ENCODE measurements at regions not wholly inside any gene's neighbourhood (a gene's known extent, or its start where the extent isn't known, plus 50 kb on each side); places are given as distances from the start of the nearest gene placed in this dataset.
"Not testable (repeated sequence)": the region's sequence is repeated elsewhere in the genome, so short reads cannot be mapped to it uniquely, and the experiment has no call there.

DNA sequence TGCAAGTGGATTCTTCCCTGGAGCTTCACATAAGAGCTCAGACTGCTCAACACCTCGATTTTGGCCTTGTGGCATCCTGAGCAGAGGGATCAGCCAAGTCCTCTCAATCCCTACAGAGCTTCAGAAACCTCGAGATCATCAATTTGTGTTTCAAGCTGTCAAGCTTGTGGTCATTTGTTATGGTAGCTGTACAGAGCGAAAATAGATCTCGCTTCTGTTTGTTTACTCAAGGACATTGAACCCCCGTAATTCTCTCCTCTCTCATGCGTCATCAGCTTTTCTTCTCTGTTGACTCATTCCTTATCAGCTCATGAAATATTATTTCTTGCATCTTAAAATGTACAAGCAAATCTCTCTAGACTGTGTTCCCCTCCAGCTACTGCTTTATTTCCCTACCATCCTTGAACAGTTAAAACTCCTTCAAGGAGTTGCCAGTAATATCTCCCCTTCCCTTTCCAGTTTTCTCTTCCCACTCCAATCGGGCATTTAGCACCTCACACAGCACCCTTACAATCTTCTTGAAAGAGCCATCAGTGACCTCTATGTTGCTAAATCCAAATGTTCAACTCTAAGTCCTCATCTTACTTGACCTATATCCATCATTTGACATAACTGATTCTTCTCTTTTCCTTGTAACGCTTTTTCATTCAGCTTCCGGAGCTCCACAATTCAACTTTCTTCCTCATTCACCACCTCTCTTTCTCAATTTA lies 106.2 kb upstream of the FAT1 start:
- no peak overlapping the region for H3K27ac Mint-ChIP-seq
- ATAC-seq, result no peak
- no peaks in the 10 kb centered on the region for H3K27me3 Mint-ChIP-seq
- no peaks in the 10 kb centered on the region for H3K4me1 Mint-ChIP-seq
- H3K4me3 Mint-ChIP-seq, result no peak overlapping the region
- peaks cover 16% of the 10 kb centered on the region for H3K9me3 Mint-ChIP-seq
- no peaks in the 10 kb centered on the region for H3K36me3 Mint-ChIP-seq

DNA sequence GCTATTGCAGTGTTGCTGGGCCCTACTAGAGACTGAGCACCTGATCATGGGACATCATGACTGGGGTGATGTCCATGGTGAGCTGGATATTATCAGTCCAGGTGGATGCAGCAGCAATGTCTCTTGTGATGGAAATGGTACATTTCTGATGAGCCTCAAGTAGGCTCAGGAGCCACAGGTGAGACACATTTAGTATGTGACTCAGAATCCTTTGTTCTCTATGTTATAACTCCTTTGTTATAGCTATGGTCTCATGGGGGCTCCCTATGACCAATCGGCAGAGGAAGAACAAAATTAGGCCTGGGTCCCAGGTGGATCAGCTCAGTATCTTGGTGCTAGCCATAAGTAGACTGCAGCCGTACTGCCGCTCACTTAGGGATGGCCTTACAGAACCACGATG lies 107.9 kb upstream of the FAT1 start:
- H3K27me3 Mint-ChIP-seq, result no peaks in the 10 kb centered on the region
- H3K4me3 Mint-ChIP-seq, result no peak overlapping the region
- no peak for ATAC-seq
- H3K9me3 Mint-ChIP-seq, result peaks cover 16% of the 10 kb centered on the region
- H3K36me3 Mint-ChIP-seq, result no peaks in the 10 kb centered on the region
- H3K4me1 Mint-ChIP-seq, result no peaks in the 10 kb centered on the region
- no peak overlapping the region for H3K27ac Mint-ChIP-seq

DNA sequence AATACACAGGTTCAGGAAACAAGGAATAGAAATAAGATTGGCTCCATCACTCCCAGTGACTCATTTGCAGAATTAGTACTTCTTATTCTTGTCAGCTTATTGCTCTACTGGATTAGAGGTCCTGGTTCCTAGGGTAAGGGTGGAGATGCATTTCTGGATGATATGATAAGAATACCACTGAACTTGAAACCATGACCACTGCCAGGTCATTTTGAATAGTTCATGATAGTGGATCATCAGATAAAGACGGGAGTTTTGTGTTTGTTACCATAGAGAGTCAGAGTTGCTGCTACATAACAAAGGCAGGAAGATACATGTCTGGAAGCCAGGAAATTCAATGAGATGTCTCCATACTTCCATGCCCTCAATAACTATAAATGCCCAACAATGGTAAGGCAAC lies 109.2 kb upstream of the FAT1 start:
- no peak for ATAC-seq
- Mint-ChIP-seq H3K36me3 (no peaks in the 10 kb centered on the region), H3K27ac (no peak overlapping the region), H3K9me3 (peaks cover 13% of the 10 kb centered on the region), H3K4me3 (no peak overlapping the region), H3K4me1 (no peaks in the 10 kb centered on the region), H3K27me3 (no peaks in the 10 kb centered on the region)

DNA sequence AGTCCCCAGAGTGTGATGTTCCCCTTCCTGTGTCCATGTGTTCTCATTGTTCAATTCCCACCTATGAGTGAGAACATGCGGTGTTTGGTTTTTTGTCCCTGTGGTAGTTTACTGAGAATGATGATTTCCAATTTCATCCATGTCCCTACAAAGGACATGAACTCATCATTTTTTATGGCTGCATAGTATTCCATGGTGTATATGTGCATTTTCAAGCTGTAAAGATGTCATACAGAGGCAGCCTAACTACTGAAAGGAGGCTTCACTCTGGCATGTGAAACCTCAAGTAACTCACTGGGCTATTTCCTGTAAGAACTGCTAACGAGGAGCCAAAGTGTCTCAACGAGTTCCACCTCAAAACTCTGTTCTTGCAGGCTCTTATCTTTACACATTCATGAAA lies 113.8 kb upstream of the FAT1 start:
- H3K4me1 Mint-ChIP-seq, H3K9me3 Mint-ChIP-seq, H3K36me3 Mint-ChIP-seq, H3K27ac Mint-ChIP-seq, ATAC-seq, H3K27me3 Mint-ChIP-seq, H3K4me3 Mint-ChIP-seq: not testable (repeated sequence)

DNA sequence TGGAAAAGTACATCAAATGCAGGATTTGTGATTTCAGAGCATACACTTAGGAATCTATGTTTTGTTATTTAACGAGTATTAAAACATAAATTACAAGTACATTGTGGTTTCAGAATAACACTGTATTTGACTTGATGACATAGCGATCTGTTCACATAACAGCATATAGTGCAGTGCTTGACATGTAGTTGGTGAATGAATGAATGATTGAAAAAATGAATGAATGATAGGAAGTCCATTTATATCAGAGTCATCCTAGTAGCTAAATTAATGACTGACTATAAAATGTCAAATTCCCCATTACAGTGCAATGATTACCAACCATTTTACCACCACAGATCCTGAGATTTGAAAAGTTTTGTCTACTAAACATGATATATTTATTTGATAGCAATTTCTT lies 114.6 kb upstream of the FAT1 start:
- H3K4me1 Mint-ChIP-seq, result no peaks in the 10 kb centered on the region
- no peaks in the 10 kb centered on the region for H3K36me3 Mint-ChIP-seq
- H3K9me3 Mint-ChIP-seq, result peaks cover 8% of the 10 kb centered on the region
- no peak overlapping the region for H3K27ac Mint-ChIP-seq
- no peaks in the 10 kb centered on the region for H3K27me3 Mint-ChIP-seq
- H3K4me3 Mint-ChIP-seq, result no peak overlapping the region
- no peak for ATAC-seq

DNA sequence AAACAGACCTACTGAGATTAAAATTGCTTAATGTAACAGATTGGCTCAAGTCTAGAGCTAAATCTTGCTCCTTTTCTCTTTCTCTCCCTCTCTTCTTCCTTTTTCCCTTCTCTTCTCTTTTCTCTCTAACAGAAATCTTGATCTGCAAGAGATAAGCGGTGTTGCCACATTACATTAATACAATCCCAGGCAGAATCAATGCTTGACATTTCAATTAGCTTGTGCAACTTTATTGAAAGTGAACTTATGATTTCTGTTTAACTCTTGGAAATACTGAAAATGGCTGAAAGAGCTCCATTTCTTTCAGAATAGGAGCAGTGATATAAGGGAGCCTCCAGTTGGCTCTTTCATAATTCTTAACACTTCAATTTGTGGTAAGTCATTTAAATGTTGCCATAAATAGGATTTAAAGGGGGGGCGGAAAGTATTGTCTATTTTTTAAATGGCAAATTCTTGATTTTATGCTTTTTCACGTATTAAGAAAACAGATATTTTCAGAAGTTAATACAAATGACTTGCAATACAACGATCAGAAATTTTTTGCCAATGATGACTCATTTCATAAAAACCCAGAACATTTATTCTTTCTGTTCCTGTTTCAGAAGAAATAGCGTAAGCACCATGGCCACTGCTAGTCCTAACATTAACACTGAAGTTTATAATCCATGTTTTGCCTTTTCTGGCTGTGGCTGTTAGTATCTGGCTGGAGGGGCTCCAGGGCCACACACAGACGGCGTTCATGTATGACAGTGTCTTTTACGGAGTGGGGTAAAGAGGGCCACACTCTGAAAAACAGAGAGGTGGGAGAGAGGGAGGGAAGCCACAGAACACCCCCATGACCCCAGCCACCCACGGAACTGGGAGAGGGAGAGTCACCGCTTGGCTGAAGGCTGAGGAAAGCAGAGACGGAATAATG lies 115.7 kb upstream of the FAT1 start:
- ATAC-seq, result peak; percentile 45
- no peaks in the 10 kb centered on the region for H3K27me3 Mint-ChIP-seq
- H3K4me1 Mint-ChIP-seq, result no peaks in the 10 kb centered on the region
- H3K4me3 Mint-ChIP-seq, result no peak overlapping the region
- peaks cover 8% of the 10 kb centered on the region for H3K9me3 Mint-ChIP-seq
- H3K27ac Mint-ChIP-seq, result no peak overlapping the region
- no peaks in the 10 kb centered on the region for H3K36me3 Mint-ChIP-seq

DNA sequence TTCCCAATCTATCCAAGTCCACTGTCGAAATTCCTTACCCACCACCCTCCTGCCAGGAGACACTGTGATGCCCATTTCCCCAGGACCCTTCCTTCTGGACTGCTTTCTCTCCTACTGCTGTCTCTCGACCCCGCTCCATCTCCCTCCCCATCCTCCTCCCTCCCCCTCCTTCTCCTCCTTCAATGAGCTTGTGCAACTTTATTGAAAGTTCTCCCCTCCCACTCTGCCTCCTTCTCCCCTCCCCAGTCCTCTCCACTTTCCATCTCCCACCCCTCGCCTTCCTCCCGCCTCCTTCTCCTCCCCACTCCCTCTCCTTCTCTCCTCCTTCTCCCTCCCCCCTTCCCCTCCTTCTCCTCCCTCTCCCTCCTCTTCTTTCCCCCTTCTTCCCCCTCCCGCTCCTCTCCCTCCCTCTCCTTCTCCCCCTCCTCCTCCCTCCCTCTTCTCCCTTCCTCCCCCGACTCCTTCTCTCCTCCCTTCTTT lies 116.6 kb upstream of the FAT1 start:
- Mint-ChIP-seq H3K27me3 (no peaks in the 10 kb centered on the region), H3K4me1 (no peaks in the 10 kb centered on the region), H3K36me3 (no peaks in the 10 kb centered on the region), H3K9me3 (peaks cover 6% of the 10 kb centered on the region), H3K4me3 (no peak overlapping the region), H3K27ac (no peak overlapping the region)
- ATAC-seq, result no peak

DNA sequence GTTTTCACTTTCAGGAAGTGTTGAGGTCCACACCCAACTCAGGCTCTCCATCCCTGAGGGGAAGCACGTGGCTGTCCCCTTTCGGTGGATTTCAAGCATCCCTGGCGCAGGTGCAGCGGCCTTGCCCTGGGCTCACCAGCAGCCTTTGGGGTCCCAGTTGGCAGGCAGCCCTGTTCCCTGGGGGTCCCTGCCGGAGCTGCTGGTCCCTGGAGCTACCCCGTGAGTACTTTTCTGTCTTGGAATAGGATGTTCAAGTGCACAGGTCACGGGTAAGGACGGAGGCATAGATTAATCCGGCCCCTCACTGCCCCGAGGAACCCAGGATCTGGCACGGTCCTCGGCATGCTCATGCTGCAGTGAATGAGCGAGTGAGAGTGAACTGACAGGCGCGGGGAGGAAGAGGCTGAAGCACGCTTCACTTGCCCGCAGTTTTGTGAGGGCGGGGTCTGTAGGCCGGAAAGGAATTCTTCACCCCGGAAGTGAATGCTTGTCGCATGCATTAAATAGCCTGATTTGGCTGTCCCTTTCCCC lies 117.2 kb upstream of the FAT1 start:
- Mint-ChIP-seq H3K27ac (no peak overlapping the region), H3K4me1 (no peaks in the 10 kb centered on the region), H3K4me3 (no peak overlapping the region), H3K9me3 (peaks cover 6% of the 10 kb centered on the region), H3K36me3 (no peaks in the 10 kb centered on the region), H3K27me3 (no peaks in the 10 kb centered on the region)
- no peak for ATAC-seq

DNA sequence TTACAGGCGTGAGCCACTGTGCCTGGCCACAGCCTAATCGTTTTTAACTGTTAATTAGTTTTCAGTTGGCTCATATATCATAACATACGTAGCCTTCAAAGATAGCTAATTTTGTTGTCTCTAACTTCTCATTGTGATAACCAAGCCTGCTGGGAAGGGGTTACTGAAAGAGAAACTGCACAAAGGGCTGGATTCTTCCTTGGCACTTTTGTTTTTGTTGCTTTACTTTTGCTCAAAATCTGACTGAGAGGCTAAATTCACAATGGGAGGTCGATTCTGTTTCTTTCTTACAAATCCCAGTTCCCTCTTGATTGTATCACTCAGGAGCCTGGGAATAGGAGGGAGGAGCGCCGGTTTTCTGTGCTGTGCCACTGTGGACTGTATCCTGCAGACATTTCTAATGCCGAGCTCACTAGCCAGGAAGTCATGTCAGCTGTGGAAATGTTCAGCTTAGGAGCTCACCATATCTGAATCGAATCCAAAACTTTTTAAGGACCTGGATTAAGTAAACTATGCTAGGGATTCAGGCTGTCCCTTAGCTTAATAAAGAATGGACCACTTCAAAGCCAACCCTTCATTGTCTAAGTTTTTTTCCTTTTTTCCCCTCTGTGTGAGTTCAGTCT lies 120.5 kb upstream of the FAT1 start:
- no peaks in the 10 kb centered on the region for H3K4me1 Mint-ChIP-seq
- no peak overlapping the region for H3K27ac Mint-ChIP-seq
- no peaks in the 10 kb centered on the region for H3K36me3 Mint-ChIP-seq
- H3K4me3 Mint-ChIP-seq, result no peak overlapping the region
- no peak for ATAC-seq
- H3K27me3 Mint-ChIP-seq, result no peaks in the 10 kb centered on the region
- H3K9me3 Mint-ChIP-seq, result peaks cover 6% of the 10 kb centered on the region

DNA sequence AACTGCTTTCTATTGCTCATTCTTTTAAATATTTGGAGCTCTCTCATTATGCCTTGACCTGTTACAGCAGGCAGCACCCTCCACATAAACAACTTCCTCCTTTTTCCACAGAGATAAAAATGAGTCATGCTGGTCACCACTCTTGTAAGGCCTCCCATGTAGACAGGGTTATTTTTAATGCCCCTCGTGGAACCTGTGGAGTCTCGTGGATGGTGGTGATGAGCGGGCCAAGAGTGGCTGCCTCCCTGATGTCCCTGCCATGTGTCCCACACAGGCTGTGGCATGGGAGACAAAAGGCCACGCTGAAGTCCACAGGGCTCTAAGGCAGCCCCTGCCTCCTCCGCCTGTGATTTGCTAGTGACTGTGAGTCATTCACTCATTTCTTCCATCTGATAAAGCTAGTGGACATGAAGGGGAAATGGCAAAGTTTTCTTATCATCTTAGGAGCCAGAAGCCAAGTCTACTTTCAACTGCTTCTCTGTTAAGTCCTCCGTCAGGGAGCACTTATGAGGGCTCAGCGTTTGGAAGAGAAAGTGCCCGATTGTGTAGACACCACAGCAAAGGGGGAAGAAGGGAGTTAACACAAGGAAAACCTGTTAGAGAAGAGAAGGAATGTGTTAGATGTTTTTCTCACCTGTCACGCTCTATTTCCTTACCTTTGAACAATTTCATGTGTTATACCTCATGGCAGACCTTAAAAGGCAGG lies 121.6 kb upstream of the FAT1 start:
- no peak overlapping the region for H3K4me3 Mint-ChIP-seq
- H3K27me3 Mint-ChIP-seq, result no peaks in the 10 kb centered on the region
- ATAC-seq, result no peak
- H3K9me3 Mint-ChIP-seq, result peaks cover 9% of the 10 kb centered on the region
- H3K27ac Mint-ChIP-seq, result no peak overlapping the region
- H3K4me1 Mint-ChIP-seq, result no peaks in the 10 kb centered on the region
- H3K36me3 Mint-ChIP-seq, result no peaks in the 10 kb centered on the region

DNA sequence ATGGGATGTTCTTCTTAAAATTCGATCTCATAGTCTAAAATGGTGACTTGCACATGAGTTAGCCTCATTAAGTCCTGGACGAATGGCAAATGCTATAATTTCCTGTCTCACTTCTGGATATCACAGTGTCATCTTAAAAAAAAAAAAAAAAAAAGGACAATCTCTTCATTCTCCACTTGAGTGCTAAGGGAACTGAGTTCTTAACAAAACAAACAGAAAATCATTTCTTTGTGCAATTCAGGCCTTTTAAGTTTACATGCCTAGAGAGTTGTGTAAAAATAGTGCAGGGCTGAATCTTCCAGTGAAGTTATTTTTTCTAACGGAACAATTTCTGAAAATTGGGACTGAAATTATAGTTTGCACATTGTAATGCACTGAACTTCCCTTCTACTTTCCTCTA lies 122.8 kb upstream of the FAT1 start:
- no peaks in the 10 kb centered on the region for H3K27me3 Mint-ChIP-seq
- no peak overlapping the region for H3K4me3 Mint-ChIP-seq
- H3K27ac Mint-ChIP-seq, result no peak overlapping the region
- H3K4me1 Mint-ChIP-seq, result no peaks in the 10 kb centered on the region
- no peak for ATAC-seq
- H3K9me3 Mint-ChIP-seq, result peaks cover 12% of the 10 kb centered on the region
- H3K36me3 Mint-ChIP-seq, result no peaks in the 10 kb centered on the region

DNA sequence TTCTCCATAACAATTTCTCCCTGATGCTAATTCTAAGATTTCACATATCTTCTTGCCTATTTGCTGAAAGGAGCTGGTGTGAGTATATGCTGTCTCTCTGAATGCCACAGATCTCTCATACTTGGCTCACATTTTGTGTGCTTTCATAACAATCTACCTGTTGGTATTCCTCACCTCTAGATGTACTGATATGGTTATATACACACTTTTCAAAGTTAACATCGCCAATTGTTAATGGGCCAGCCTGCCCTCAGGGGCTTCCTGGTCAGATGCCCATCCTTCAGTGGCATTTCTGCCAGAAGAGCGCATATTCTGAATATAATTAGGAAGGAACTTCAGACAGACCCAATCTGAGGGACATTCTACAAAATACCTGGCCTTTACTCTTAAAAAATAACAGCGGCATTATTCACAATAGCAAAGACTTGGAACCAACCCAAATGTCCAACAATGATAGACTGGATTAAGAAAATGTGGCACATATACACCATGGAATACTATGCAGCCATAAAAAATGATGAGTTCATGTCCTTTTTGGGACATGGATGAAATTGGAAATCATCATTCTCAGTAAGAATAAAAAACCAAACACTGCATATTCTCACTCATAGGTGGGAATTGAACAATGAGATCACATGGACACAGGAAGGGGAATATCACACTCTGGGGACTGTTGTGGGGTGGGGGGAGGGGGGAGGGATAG lies 123.9 kb upstream of the FAT1 start:
- H3K27ac Mint-ChIP-seq, ATAC-seq, H3K36me3 Mint-ChIP-seq, H3K4me3 Mint-ChIP-seq, H3K27me3 Mint-ChIP-seq, H3K4me1 Mint-ChIP-seq: not testable (repeated sequence)
- peaks cover 12% of the 10 kb centered on the region for H3K9me3 Mint-ChIP-seq

DNA sequence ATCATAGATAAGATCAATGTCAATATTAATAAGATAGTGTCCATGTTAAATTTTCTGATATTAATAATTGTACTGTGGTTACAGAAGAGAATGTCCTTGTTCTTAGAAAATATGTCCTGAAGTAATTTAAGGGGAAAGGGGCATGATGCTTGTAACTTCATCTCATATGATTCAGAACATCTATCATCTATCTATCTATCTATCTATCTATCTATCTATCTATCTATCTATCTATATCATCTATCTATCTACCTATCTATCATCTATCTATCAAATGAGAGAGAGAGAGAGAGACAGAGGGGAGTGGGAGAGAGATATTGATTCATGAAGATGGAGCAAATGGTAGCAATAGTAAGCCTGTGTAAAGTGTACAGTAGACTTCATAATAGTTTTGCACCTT lies 124.8 kb upstream of the FAT1 start:
- Mint-ChIP-seq H3K9me3 (peaks cover 12% of the 10 kb centered on the region), H3K4me3 (no peak overlapping the region), H3K27me3 (no peaks in the 10 kb centered on the region), H3K27ac (no peak overlapping the region), H3K36me3 (no peaks in the 10 kb centered on the region), H3K4me1 (no peaks in the 10 kb centered on the region)
- no peak for ATAC-seq

DNA sequence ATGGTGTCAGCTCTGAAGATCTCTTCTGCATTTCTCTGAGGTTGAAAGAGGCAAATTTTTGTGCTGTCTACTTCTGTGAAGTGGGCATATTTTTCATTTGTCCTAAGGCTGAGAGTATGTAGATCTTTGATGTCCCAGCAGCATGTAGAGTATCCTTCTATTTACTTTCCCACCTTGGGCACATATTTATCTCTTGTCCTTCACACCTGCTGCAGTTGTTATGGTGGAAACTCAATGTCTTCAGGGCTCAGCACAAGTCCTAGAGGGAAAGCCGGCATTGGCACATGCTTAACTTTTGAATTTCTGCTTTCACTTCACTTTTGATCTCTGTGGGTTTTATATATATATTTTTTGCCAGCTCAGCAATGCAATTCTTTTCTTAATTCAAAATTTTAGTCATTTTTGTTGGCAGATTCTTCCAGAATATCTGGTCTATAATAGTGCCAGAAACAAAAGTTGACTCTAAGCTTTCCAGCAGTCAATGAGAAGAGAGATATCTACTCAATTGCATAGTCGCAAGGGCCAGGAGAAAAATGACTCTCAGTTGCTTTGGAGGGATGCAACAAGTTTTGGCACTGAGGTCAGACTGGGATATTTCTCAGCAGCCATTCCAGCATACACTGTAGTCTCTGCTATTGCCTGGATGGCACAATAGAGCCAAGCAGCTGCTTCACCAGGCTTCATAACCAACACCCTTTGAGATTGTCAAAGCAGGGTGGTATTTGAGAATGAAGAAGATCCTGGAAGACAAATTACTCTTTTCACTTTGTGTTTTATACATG lies 127.8 kb upstream of the FAT1 start:
- Mint-ChIP-seq H3K9me3 (peaks cover 12% of the 10 kb centered on the region), H3K4me1 (no peaks in the 10 kb centered on the region)

More for the DNA sequence above, 127.8 kb upstream of the FAT1 start:
- ATAC-seq, result no peak
- Mint-ChIP-seq H3K36me3 (no peaks in the 10 kb centered on the region), H3K4me3 (no peak overlapping the region), H3K27me3 (no peaks in the 10 kb centered on the region), H3K27ac (no peak overlapping the region)
